A673 (cell line): ENCODE measurements at regions not wholly inside any gene's neighbourhood (a gene's known extent, or its start where the extent isn't known, plus 50 kb on each side); places are given as distances from the start of the nearest gene placed in this dataset.

ENCODE experiments used
- BruUV-seq: library from RNA; stranded (reverse); fragments of 400-500 nt; replicated peaks from 2 replicates; lab custom pipeline; 2021; lab: Mats Ljungman, UMichigan
- CTCF ChIA-PET: fragments of 300-600 bp; sonication (Branson Sonifier 250); formaldehyde crosslinking; loops from one replicate; lab custom pipeline; 2022; ENCODE audit warnings: antibody characterized with exemption; lab: Charles Lee
- POLR2A ChIA-PET: fragments of 300-600 bp; sonication (Branson Sonifier 250); formaldehyde crosslinking; loops from one replicate; lab custom pipeline; 2022; ENCODE audit warnings: antibody characterized with exemption; ENCODE audit not compliant: low non-redundant PET; lab: Charles Lee
- DNase-seq: peaks from one replicate; pipeline ENCODE4 v3.0.0-alpha.2; 2015; ENCODE audit warnings: low spot score
- H3K27ac ChIP-seq: fragments of 200-600 bp; sonication (generic); 2 replicates; pipeline ENCODE4 v1.5.1; 2016; ENCODE audit warnings: mixed run types, low read depth, mild to moderate bottlenecking, mixed read lengths, antibody characterized with exemption, low read length; ENCODE audit not compliant: poor library complexity, severe bottlenecking
- H3K27me3 ChIP-seq: fragments of 200-600 bp; sonication (generic); replicated peaks from 2 replicates; pipeline ENCODE4 v1.6.1; 2017; ENCODE audit warnings: mixed run types, low read depth, mild to moderate bottlenecking, mixed read lengths, antibody characterized with exemption, low read length; ENCODE audit not compliant: insufficient read depth, poor library complexity
- H3K36me3 ChIP-seq: fragments of 200-600 bp; sonication (generic); 2 replicates; pipeline ENCODE4 v1.6.1; 2016; ENCODE audit warnings: mixed run types, mild to moderate bottlenecking, mixed read lengths, antibody characterized with exemption, low read length; ENCODE audit not compliant: insufficient read depth, poor library complexity, severe bottlenecking
- H3K4me1 ChIP-seq: fragments of 200-600 bp; sonication (generic); 2 replicates; pipeline ENCODE4 v1.6.1; 2017; ENCODE audit warnings: mixed run types, mild to moderate bottlenecking, mixed read lengths, antibody characterized with exemption, low read length; ENCODE audit not compliant: insufficient read depth, poor library complexity, severe bottlenecking
- H3K4me3 ChIP-seq: fragments of 200-600 bp; sonication (generic); 2 replicates; pipeline ENCODE4 v1.5.1; 2016; ENCODE audit warnings: low read depth, mixed run types, mild to moderate bottlenecking, mixed read lengths, low read length; ENCODE audit not compliant: poor library complexity, severe bottlenecking
- H3K9me3 ChIP-seq: fragments of 200-600 bp; sonication (generic); 2 replicates; pipeline ENCODE4 v1.6.1; 2016; ENCODE audit warnings: mixed run types, low read depth, mild to moderate bottlenecking, mixed read lengths, antibody characterized with exemption, low read length; ENCODE audit not compliant: poor library complexity, severe bottlenecking
- CTCF ChIP-seq: fragments of 300-800, 200-600 bp; sonication (generic); conservative IDR thresholded peaks from 2 replicates; pipeline ENCODE4 v1.5.1; 2017; ENCODE audit warnings: low read depth, mild to moderate bottlenecking, antibody characterized with exemption, low read length, moderate library complexity, mixed read lengths
- EZH2 ChIP-seq: fragments of 200-600 bp; sonication (generic); IDR thresholded peaks from 2 replicates; pipeline ENCODE4 v1.6.1; 2017; ENCODE audit warnings: borderline replicate concordance, low read depth, mild to moderate bottlenecking, mixed read lengths, antibody characterized with exemption, low read length; ENCODE audit not compliant: poor library complexity, severe bottlenecking
- intact Hi-C: fragments of 100-400 bp; cut with micrococcal nuclease; formaldehyde crosslinking; loops from one replicate; pipeline ENCODE4 v1.10.0; 2022; ENCODE audit not compliant: unreplicated experiment

- Histone ChIP-seq H3K27ac (no peak overlapping the region), H3K27me3 (no peaks in the 10 kb centered on the region), H3K4me3 (no peak overlapping the region), H3K4me1 (no peaks in the 10 kb centered on the region), H3K9me3 (no peaks in the 10 kb centered on the region), H3K36me3 (no peaks in the 10 kb centered on the region)
- intact Hi-C loops: no loop called here
- TF ChIP-seq EZH2 (no peak), CTCF (no peak)
- DNase-seq: no peak
- ChIA-PET POLR2A (no interaction called here), CTCF (no interaction called here)
- no TSS peak for BruUV-seq
Measured at GRCh38 chr9:38337181-38337580, 55.3 kb upstream of the ALDH1B1 start.

GRCh38 chr9:38336341-38336740 lies 56.2 kb upstream of the ALDH1B1 start:
- TF ChIP-seq EZH2: no peak
- no peak for TF ChIP-seq CTCF
- BruUV-seq: no TSS peak

GRCh38 chr9:38335686-38336085 lies 56.8 kb upstream of the ALDH1B1 start:
- TF ChIP-seq CTCF (no peak), EZH2 (no peak)
- POLR2A ChIA-PET: no interaction called here
- Histone ChIP-seq H3K4me1 (no peaks in the 10 kb centered on the region), H3K27ac (no peak overlapping the region), H3K36me3 (no peaks in the 10 kb centered on the region), H3K4me3 (no peak overlapping the region), H3K9me3 (no peaks in the 10 kb centered on the region), H3K27me3 (no peaks in the 10 kb centered on the region)
- CTCF ChIA-PET: no interaction called here
- intact Hi-C loops: no loop called here
- DNase-seq: no peak
- no TSS peak for BruUV-seq

More at GRCh38 chr9:38336341-38336740, 56.2 kb upstream of the ALDH1B1 start:
- intact Hi-C loops: no loop called here
- Histone ChIP-seq H3K4me3 (no peak overlapping the region), H3K27ac (no peak overlapping the region), H3K36me3 (no peaks in the 10 kb centered on the region), H3K9me3 (no peaks in the 10 kb centered on the region), H3K4me1 (no peaks in the 10 kb centered on the region), H3K27me3 (no peaks in the 10 kb centered on the region)
- ChIA-PET POLR2A (no interaction called here), CTCF (no interaction called here)
- no peak for DNase-seq
